OCI-LY3 (cell line): ENCODE measurements at regions not wholly inside any gene's neighbourhood (a gene's known extent, or its start where the extent isn't known, plus 50 kb on each side); places are given as distances from the start of the nearest gene placed in this dataset.

Experiments used
- H2AFZ ChIP-seq: fragments of 200-600, 300-600 bp; shearing (Covaris generic); 2 replicates; pipeline ENCODE4 v1.6.0; 2014; ENCODE audit warnings: antibody characterized with exemption, low read depth, low read length
- H3K27ac ChIP-seq: fragments of 200-600, 300-600 bp; sonication (generic); 2 replicates; pipeline ENCODE4 v1.5.1; 2014; ENCODE audit warnings: mild to moderate bottlenecking, low read length, moderate library complexity, mixed read lengths
- H3K27me3 ChIP-seq: fragments of 200-600, 300-600 bp; sonication (generic); 2 replicates; pipeline ENCODE4 v1.6.1; 2014; ENCODE audit warnings: low read depth, low read length, mixed read lengths
- H3K36me3 ChIP-seq: fragments of 200-600, 300-600 bp; sonication (generic); replicated peaks from 2 replicates; pipeline ENCODE3; 2014; ENCODE audit warnings: low read depth, low read length, mixed read lengths
- H3K4me1 ChIP-seq: fragments of 300-600, 200-600 bp; sonication (generic); 2 replicates; pipeline ENCODE4 v1.6.1; 2014; ENCODE audit warnings: low read length, mixed read lengths
- H3K4me2 ChIP-seq: fragments of 200-600, 300-600 bp; sonication (generic); 2 replicates; pipeline ENCODE4 v1.6.1; 2014; ENCODE audit warnings: low read length, mixed read lengths
- H3K4me3 ChIP-seq: fragments of 300-600, 200-600 bp; sonication (generic); 2 replicates; pipeline ENCODE4 v1.5.1; 2014; ENCODE audit warnings: antibody characterized with exemption, mild to moderate bottlenecking, low read length, moderate library complexity
- H3K79me2 ChIP-seq: fragments of 300-600, 200-600 bp; shearing (Covaris generic); 2 replicates; pipeline ENCODE4 v1.6.1; 2014; ENCODE audit warnings: mild to moderate bottlenecking, low read length, mixed read lengths
- H3K9ac ChIP-seq: fragments of 300-600, 200-600 bp; shearing (Covaris generic); 2 replicates; pipeline ENCODE4 v1.6.0; 2014; ENCODE audit warnings: mild to moderate bottlenecking, low read length, moderate library complexity
- H3K9me3 ChIP-seq: fragments of 200-600, 300-600 bp; shearing (Covaris generic); 2 replicates; pipeline ENCODE4 v1.6.1; 2014; ENCODE audit warnings: low read length, mixed read lengths; ENCODE audit not compliant: insufficient read depth
- H4K20me1 ChIP-seq: fragments of 200-600, 300-600 bp; sonication (generic); 2 replicates; pipeline ENCODE4 v1.6.1; 2016; ENCODE audit warnings: low read length, mixed read lengths; ENCODE audit not compliant: insufficient read depth
- EZH2phosphoT487 ChIP-seq: fragments of 200-600 bp; shearing (Covaris generic); IDR thresholded peaks from 2 replicates; pipeline ENCODE4 v1.6.1; 2018; ENCODE audit warnings: antibody characterized with exemption, mixed run types, low read depth
- TF ChIP-seq, protein P1 (sequence below): fragments of 200-600, 300-600 bp; sonication (generic); IDR thresholded peaks from 2 replicates; pipeline ENCODE4 v1.5.1; 2014; ENCODE audit warnings: antibody characterized with exemption, low read length, low read depth

DNA sequence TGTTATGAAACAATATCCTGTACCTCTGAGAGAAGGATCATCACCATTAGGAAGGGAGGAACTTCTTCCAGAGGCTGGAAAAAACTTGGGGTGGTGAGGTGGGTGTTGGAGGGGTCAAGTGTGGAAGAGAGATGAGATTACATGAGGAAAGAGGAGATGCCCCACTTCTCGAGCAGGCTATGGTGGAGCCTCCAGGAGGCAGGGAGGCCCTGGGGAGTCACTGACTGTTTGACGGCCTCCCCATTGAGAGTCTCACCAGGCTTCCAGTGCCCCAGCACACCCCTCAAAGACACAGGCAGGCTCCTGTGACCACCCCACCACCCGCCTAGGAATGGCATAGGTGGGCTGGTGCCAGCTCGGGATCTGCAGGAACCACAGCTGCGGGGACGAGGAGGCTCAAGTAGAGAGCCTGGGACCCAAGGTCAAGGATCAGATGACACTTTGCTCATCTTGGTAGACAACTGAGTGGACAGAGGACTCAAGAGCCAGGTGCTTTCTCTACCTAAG lies 185.3 kb upstream of the GDF10 start:
- no peaks in the 10 kb centered on the region for H3K4me1 ChIP-seq
- H3K9me3 ChIP-seq: no peaks in the 10 kb centered on the region

GRCh38 chr10:47115322-47115721 lies 184.7 kb upstream of the GDF10 start:
- H2AFZ ChIP-seq: no peak overlapping the region
- no peak overlapping the region for H3K4me3 ChIP-seq
- no peaks in the 10 kb centered on the region for H4K20me1 ChIP-seq
- H3K79me2 ChIP-seq: no peaks in the 10 kb centered on the region
- H3K9ac ChIP-seq: no peak overlapping the region
- H3K27ac ChIP-seq: no peak overlapping the region
- TF ChIP-seq, protein P1, sequence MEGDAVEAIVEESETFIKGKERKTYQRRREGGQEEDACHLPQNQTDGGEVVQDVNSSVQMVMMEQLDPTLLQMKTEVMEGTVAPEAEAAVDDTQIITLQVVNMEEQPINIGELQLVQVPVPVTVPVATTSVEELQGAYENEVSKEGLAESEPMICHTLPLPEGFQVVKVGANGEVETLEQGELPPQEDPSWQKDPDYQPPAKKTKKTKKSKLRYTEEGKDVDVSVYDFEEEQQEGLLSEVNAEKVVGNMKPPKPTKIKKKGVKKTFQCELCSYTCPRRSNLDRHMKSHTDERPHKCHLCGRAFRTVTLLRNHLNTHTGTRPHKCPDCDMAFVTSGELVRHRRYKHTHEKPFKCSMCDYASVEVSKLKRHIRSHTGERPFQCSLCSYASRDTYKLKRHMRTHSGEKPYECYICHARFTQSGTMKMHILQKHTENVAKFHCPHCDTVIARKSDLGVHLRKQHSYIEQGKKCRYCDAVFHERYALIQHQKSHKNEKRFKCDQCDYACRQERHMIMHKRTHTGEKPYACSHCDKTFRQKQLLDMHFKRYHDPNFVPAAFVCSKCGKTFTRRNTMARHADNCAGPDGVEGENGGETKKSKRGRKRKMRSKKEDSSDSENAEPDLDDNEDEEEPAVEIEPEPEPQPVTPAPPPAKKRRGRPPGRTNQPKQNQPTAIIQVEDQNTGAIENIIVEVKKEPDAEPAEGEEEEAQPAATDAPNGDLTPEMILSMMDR: no peak
- TF ChIP-seq EZH2phosphoT487: no peak
- H3K4me2 ChIP-seq: no peak overlapping the region
- H3K4me1 ChIP-seq: no peaks in the 10 kb centered on the region
- H3K36me3 ChIP-seq: no peaks in the 10 kb centered on the region
- peaks cover 4% of the 10 kb centered on the region; the same call in 1 of the 2 replicates for H3K27me3 ChIP-seq
- H3K9me3 ChIP-seq: no peaks in the 10 kb centered on the region

More for the DNA sequence above, 185.3 kb upstream of the GDF10 start:
- Histone ChIP-seq H3K4me2 (no peak overlapping the region), H4K20me1 (no peaks in the 10 kb centered on the region), H3K36me3 (no peaks in the 10 kb centered on the region), H3K9ac (no peak overlapping the region), H3K4me3 (no peak overlapping the region), H3K27me3 (peaks cover 4% of the 10 kb centered on the region; the same call in 1 of the 2 replicates), H3K79me2 (no peaks in the 10 kb centered on the region), H3K27ac (no peak overlapping the region), H2AFZ (no peak overlapping the region)
- TF ChIP-seq EZH2phosphoT487: no peak
- TF ChIP-seq, protein P1: no peak

DNA sequence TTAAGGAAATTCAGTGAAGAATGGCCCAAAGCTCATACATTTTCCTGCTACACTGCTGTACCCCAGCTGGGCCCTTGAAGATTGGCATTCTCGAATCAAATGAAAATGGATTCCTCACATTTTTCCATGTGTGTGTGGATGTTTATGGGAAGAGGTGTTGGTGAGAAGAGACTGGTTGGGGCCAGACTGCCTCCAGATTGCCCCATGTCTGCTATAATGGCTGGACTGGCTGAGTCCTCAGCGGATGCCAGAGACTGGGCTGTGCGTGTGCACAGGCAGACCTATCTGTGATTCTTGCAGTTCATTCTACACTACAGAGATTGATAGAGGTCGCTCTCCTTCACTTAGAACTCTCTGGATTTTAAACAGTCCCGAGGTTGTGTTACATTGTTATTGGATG lies 183.6 kb upstream of the GDF10 start:
- TF ChIP-seq, protein P1: no peak
- TF ChIP-seq EZH2phosphoT487: no peak
- Histone ChIP-seq H4K20me1 (no peaks in the 10 kb centered on the region), H3K27me3 (peaks cover 4% of the 10 kb centered on the region; the same call in 1 of the 2 replicates), H3K4me2 (no peak overlapping the region), H3K9me3 (no peaks in the 10 kb centered on the region), H2AFZ (no peak overlapping the region), H3K4me3 (no peak overlapping the region), H3K36me3 (no peaks in the 10 kb centered on the region), H3K27ac (no peak overlapping the region), H3K79me2 (no peaks in the 10 kb centered on the region), H3K4me1 (peaks cover 3% of the 10 kb centered on the region; the same call in 1 of the 2 replicates), H3K9ac (no peak overlapping the region)

GRCh38 chr10:47118326-47118725 lies 181.7 kb upstream of the GDF10 start:
- no peak overlapping the region for H3K4me3 ChIP-seq
- H3K9ac ChIP-seq: no peak overlapping the region
- no peaks in the 10 kb centered on the region for H3K79me2 ChIP-seq
- no peaks in the 10 kb centered on the region for H3K9me3 ChIP-seq
- H4K20me1 ChIP-seq: no peaks in the 10 kb centered on the region
- peaks cover 4% of the 10 kb centered on the region; the same call in 1 of the 2 replicates for H3K27me3 ChIP-seq
- H2AFZ ChIP-seq: no peak overlapping the region
- no peak overlapping the region for H3K27ac ChIP-seq
- no peaks in the 10 kb centered on the region for H3K36me3 ChIP-seq
- TF ChIP-seq, protein P1: no peak
- no peak for TF ChIP-seq EZH2phosphoT487
- peaks cover 6% of the 10 kb centered on the region; the same call in 1 of the 2 replicates for H3K4me1 ChIP-seq
- H3K4me2 ChIP-seq: no peak overlapping the region
